ENCODE measurements at regions not wholly inside any gene's neighbourhood (a gene's known extent, or its start where the extent isn't known, plus 50 kb on each side); places are given as distances from the start of the nearest gene placed in this dataset.

- Histone ChIP-seq H3K36me3 (no peaks in the 10 kb centered on the region), H3K4me1 (ENCODE audit: control insufficient read depth in 1 of 2, low read depth in 2 of 2) (peaks cover 14 to 18% of the 10 kb centered on the region in 2 donors), H3K4me3 (no peak overlapping the region), H3K9me3 (no peaks in the 10 kb centered on the region), H3K27me3 (replicated peaks; ENCODE audit: insufficient read depth) (no peaks in the 10 kb centered on the region), H3K27ac (no peak overlapping the region)
- no peak for DNase-seq (ENCODE audit: low spot score)
- no peak for ATAC-seq (ENCODE audit: insufficient number of reproducible peaks, low FRiP score, low read depth)
- no peak for TF ChIP-seq CTCF (IDR thresholded peaks at IDR 0.05)
Measured at GRCh38 chr5:133707629-133708028, 95.3 kb upstream of the FSTL4 start.

- H3K4me3 ChIP-seq: no peak overlapping the region
- no peaks in the 10 kb centered on the region for H3K27me3 ChIP-seq (replicated peaks; ENCODE audit: insufficient read depth)
- H3K27ac ChIP-seq: no peak overlapping the region
- no peak for DNase-seq (ENCODE audit: low spot score)
- H3K36me3 ChIP-seq: no peaks in the 10 kb centered on the region
- H3K9me3 ChIP-seq: no peaks in the 10 kb centered on the region
- no peak for ATAC-seq (ENCODE audit: insufficient number of reproducible peaks, low FRiP score, low read depth)
- H3K4me1 ChIP-seq (ENCODE audit: control insufficient read depth in 1 of 2, low read depth in 2 of 2): peaks cover 14 to 18% of the 10 kb centered on the region in 2 donors
- no peak for TF ChIP-seq CTCF (IDR thresholded peaks at IDR 0.05)
Measured at GRCh38 chr5:133706506-133707430, 94.4 kb upstream of the FSTL4 start.

GRCh38 chr5:133705331-133705730 is 93.0 kb upstream of the FSTL4 start:
- ATAC-seq (ENCODE audit: insufficient number of reproducible peaks, low FRiP score, low read depth) (no peak), DNase-seq (ENCODE audit: low spot score) (no peak)
- no peak for TF ChIP-seq CTCF (IDR thresholded peaks at IDR 0.05)
- no peak overlapping the region for H3K4me3 ChIP-seq
- no peaks in the 10 kb centered on the region for H3K27me3 ChIP-seq (replicated peaks; ENCODE audit: insufficient read depth)
- H3K9me3 ChIP-seq: no peaks in the 10 kb centered on the region
- no peak overlapping the region for H3K27ac ChIP-seq
- H3K4me1 ChIP-seq (ENCODE audit: control insufficient read depth in 1 of 2, low read depth in 2 of 2): peaks cover 14 to 18% of the 10 kb centered on the region in 2 donors
- H3K36me3 ChIP-seq: no peaks in the 10 kb centered on the region

DNA sequence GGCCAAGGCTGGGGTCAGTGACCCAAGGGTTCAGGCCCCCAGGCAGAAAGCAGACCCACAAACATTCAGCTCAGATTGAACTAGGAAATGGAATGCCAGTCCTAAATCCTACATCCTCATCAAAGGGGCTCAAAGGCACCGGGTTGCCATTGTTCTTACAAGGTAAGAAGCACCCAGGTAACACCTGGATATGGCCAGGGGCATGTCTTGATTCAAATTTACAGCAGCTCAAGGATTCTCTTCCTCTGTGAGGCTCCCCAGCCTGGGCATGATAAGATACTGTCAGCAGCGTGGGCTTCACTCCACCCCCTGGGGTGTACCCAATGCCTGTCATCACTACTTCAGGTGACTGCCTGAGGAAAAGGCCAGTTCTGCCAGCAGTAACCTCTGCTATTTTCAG is 92.1 kb upstream of the FSTL4 start:
- Histone ChIP-seq H3K36me3 (no peaks in the 10 kb centered on the region), H3K4me1 (ENCODE audit: control insufficient read depth in 1 of 2, low read depth in 2 of 2) (peaks cover 11% of the 10 kb centered on the region in 2 donors), H3K27ac (no peak overlapping the region), H3K4me3 (no peak overlapping the region), H3K9me3 (no peaks in the 10 kb centered on the region), H3K27me3 (replicated peaks; ENCODE audit: insufficient read depth) (no peaks in the 10 kb centered on the region)
- ATAC-seq (ENCODE audit: insufficient number of reproducible peaks, low FRiP score, low read depth): no peak
- TF ChIP-seq CTCF (IDR thresholded peaks at IDR 0.05): no peak
- DNase-seq (ENCODE audit: low spot score): no peak

- ATAC-seq (ENCODE audit: insufficient number of reproducible peaks, low FRiP score, low read depth) (no peak), DNase-seq (ENCODE audit: low spot score) (no peak)
- H3K4me1 ChIP-seq (ENCODE audit: control insufficient read depth in 1 of 2, low read depth in 2 of 2): peaks cover 6% of the 10 kb centered on the region in 2 donors
- no peaks in the 10 kb centered on the region for H3K9me3 ChIP-seq
- no peaks in the 10 kb centered on the region for H3K27me3 ChIP-seq (replicated peaks; ENCODE audit: insufficient read depth)
- no peak for TF ChIP-seq CTCF (IDR thresholded peaks at IDR 0.05)
- H3K36me3 ChIP-seq: no peaks in the 10 kb centered on the region
- H3K27ac ChIP-seq: no peak overlapping the region
- no peak overlapping the region for H3K4me3 ChIP-seq
Measured at GRCh38 chr5:133703935-133704334, 91.6 kb upstream of the FSTL4 start.

Data from thoracic aorta (tissue), 2 donors.